H1 (cell line): ENCODE measurements at regions not wholly inside any gene's neighbourhood (a gene's known extent, or its start where the extent isn't known, plus 50 kb on each side); places are given as distances from the start of the nearest gene placed in this dataset.

Experiments
- CTCF ChIA-PET: fragments of 300-600 bp; sonication (Branson Sonifier 250); formaldehyde crosslinking; loops from one replicate; lab custom pipeline; 2021; ENCODE audit not compliant: partially characterized antibody; lab: Charles Lee
- POLR2A ChIA-PET: fragments of 300-600 bp; sonication (Branson Sonifier 250); formaldehyde crosslinking; loops from one replicate; lab custom pipeline; 2021; ENCODE audit warnings: inconsistent platforms; ENCODE audit not compliant: partially characterized antibody; lab: Charles Lee
- DNase-seq, 2 experiments: peaks; one replicate each; pipeline versions ENCODE4 v3.0.0 to v3.0.0-alpha.2; 2010 to 2022; ENCODE audit warnings: low spot score in 2 of 2, low read depth in 1 of 2, mixed read lengths in 1 of 2
- FAIRE-seq: peaks from 2 replicates; lab custom pipeline; 2011; peaks lifted over from hg19 to GRCh38; lab: Jason Lieb, UNC
- H2AFZ ChIP-seq: 2 replicates; pipeline ENCODE4 v1.8.1; 2012; ENCODE audit warnings: low read length, inconsistent platforms
- H2AK5ac ChIP-seq: 2 replicates; pipeline ENCODE4 v1.6.1; 2013; ENCODE audit warnings: low read depth, low read length
- H2BK120ac ChIP-seq: replicated peaks from 2 replicates; pipeline ENCODE3; 2013; ENCODE audit warnings: low read depth, low read length, inconsistent platforms
- H2BK12ac ChIP-seq: 2 replicates; pipeline ENCODE4 v1.6.1; 2013; ENCODE audit warnings: low read depth, low read length
- H2BK15ac ChIP-seq: 2 replicates; pipeline ENCODE4 v1.6.1; 2013; ENCODE audit warnings: low read length
- H2BK20ac ChIP-seq: 2 replicates; pipeline ENCODE4 v1.6.1; 2013; ENCODE audit warnings: low read length
- H2BK5ac ChIP-seq: 2 replicates; pipeline ENCODE4 v1.6.1; 2013; ENCODE audit warnings: low read depth, low read length
- H3K14ac ChIP-seq: 2 replicates; pipeline ENCODE4 v1.6.1; 2013; ENCODE audit warnings: inconsistent platforms; ENCODE audit not compliant: insufficient read length
- H3K18ac ChIP-seq: 2 replicates; pipeline ENCODE4 v1.6.1; 2013; ENCODE audit warnings: low read length; ENCODE audit errors: extremely low read depth
- H3K23ac ChIP-seq: 2 replicates; pipeline ENCODE4 v1.6.1; 2013; ENCODE audit warnings: inconsistent platforms; ENCODE audit not compliant: insufficient read length
- H3K23me2 ChIP-seq: 2 replicates; pipeline ENCODE4 v1.6.1; 2013; ENCODE audit warnings: low read depth, low read length
- H3K27ac ChIP-seq: 2 replicates; pipeline ENCODE4 v1.6.1; 2011; ENCODE audit warnings: low read depth, low read length, inconsistent platforms
- H3K27me3 ChIP-seq, 4 experiments: replicated peaks in 1 of 4; 1 replicate in 1 of 4; 2 replicates in 3 of 4; pipeline versions ENCODE4 v1.6.1 to v1.8.1; 2011 to 2013; ENCODE audit warnings: low read length in 3 of 4, mild to moderate bottlenecking in 3 of 4, inconsistent platforms in 2 of 4, mixed read lengths in 2 of 4, moderate library complexity in 1 of 4; ENCODE audit not compliant: control insufficient read depth in 3 of 4, insufficient read depth in 3 of 4; ENCODE audit errors: extremely low read depth in 1 of 4
- H3K36me3 ChIP-seq, 4 experiments: 2 replicates each; pipeline versions ENCODE4 v1.6.1 to v1.8.1; 2011 to 2013; ENCODE audit warnings: mild to moderate bottlenecking in 4 of 4, low read length in 3 of 4, moderate library complexity in 2 of 4, control low read depth in 1 of 4, inconsistent platforms in 1 of 4; ENCODE audit not compliant: insufficient read depth in 4 of 4, control insufficient read depth in 2 of 4
- H3K4ac ChIP-seq: replicated peaks from 2 replicates; pipeline ENCODE3; 2013; ENCODE audit warnings: low read length, low read depth, mixed read lengths, inconsistent platforms; ENCODE audit not compliant: insufficient read length
- H3K4me1 ChIP-seq, 4 experiments: replicated peaks in 1 of 4; 1 replicate in 1 of 4; 2 replicates in 3 of 4; pipeline versions ENCODE4 v1.6.1 to v1.8.1; 2011 to 2013; ENCODE audit warnings: low read length in 3 of 4, inconsistent platforms in 2 of 4, mixed read lengths in 1 of 4; ENCODE audit not compliant: insufficient read depth in 4 of 4, control insufficient read depth in 3 of 4
- H3K4me2 ChIP-seq, 2 experiments: 2 replicates each; pipeline versions ENCODE4 v1.6.1 to v1.8.1; 2011 to 2013; ENCODE audit warnings: low read depth in 2 of 2, low read length in 2 of 2, control low read depth in 1 of 2, inconsistent platforms in 1 of 2, mild to moderate bottlenecking in 1 of 2; ENCODE audit not compliant: insufficient read depth in 1 of 2
- H3K4me3 ChIP-seq, 4 experiments: fragments of 200-600, 300-600 bp in 1 of 4; sonication (generic), shearing (Covaris generic), sonication (Bioruptor Twin) in 1 of 4; 2 replicates each; pipeline versions ENCODE4 v1.5.1 to v1.8.1; 2011 to 2016; ENCODE audit warnings: low read length in 4 of 4, low read depth in 3 of 4, control low read depth in 2 of 4, inconsistent platforms in 2 of 4, mild to moderate bottlenecking in 2 of 4, mixed read lengths in 1 of 4, moderate library complexity in 1 of 4; ENCODE audit not compliant: insufficient read depth in 2 of 4; ENCODE audit errors: extremely low read depth in 1 of 4
- H3K56ac ChIP-seq: replicated peaks from 2 replicates; pipeline ENCODE3; 2013; ENCODE audit warnings: low read depth, mild to moderate bottlenecking, mixed read lengths, low read length, inconsistent platforms; ENCODE audit not compliant: insufficient read length
- H3K79me1 ChIP-seq: 2 replicates; pipeline ENCODE4 v1.6.1; 2013; ENCODE audit warnings: low read depth, low read length, control low read depth
- H3K79me2 ChIP-seq, 2 experiments: 2 replicates each; pipeline versions ENCODE4 v1.6.1 to v1.8.1; 2012 to 2013; ENCODE audit warnings: low read length in 2 of 2, mild to moderate bottlenecking in 2 of 2, inconsistent platforms in 1 of 2; ENCODE audit not compliant: insufficient read depth in 2 of 2, control insufficient read depth in 1 of 2
- H3K9ac ChIP-seq, 4 experiments: replicated peaks in 1 of 4; 1 replicate in 1 of 4; 2 replicates in 3 of 4; pipeline versions ENCODE4 v1.6.1 to v1.8.1; 2011 to 2013; ENCODE audit warnings: low read depth in 3 of 4, low read length in 3 of 4, control low read depth in 2 of 4, mild to moderate bottlenecking in 2 of 4, moderate library complexity in 2 of 4, inconsistent platforms in 1 of 4; ENCODE audit errors: extremely low read depth in 1 of 4
- H3K9me3 ChIP-seq, 2 experiments: 2 replicates each; pipeline versions ENCODE4 v1.6.1 to v1.8.1; 2012 to 2013; ENCODE audit warnings: mild to moderate bottlenecking in 2 of 2, moderate library complexity in 2 of 2, control low read depth in 1 of 2, inconsistent platforms in 1 of 2, low read depth in 1 of 2, low read length in 1 of 2, mixed read lengths in 1 of 2; ENCODE audit not compliant: insufficient read depth in 2 of 2
- H4K20me1 ChIP-seq, 2 experiments: replicated peaks in 1 of 2; 2 replicates each; pipeline versions ENCODE3 to v1.8.1; 2011 to 2013; ENCODE audit warnings: inconsistent platforms in 2 of 2, low read length in 2 of 2, mild to moderate bottlenecking in 1 of 2; ENCODE audit not compliant: insufficient read depth in 2 of 2, control insufficient read depth in 1 of 2
- H4K5ac ChIP-seq: 2 replicates; pipeline ENCODE4 v1.6.1; 2013; ENCODE audit warnings: low read length, low read depth, mixed read lengths, inconsistent platforms; ENCODE audit not compliant: insufficient read length
- H4K8ac ChIP-seq: 2 replicates; pipeline ENCODE4 v1.8.0; 2013; ENCODE audit warnings: mild to moderate bottlenecking, moderate library complexity, low read length, inconsistent platforms; ENCODE audit not compliant: insufficient read depth; ENCODE audit errors: extremely low read depth
- H4K91ac ChIP-seq: replicated peaks from 2 replicates; pipeline ENCODE3; 2013; ENCODE audit warnings: low read length, mixed read lengths, inconsistent platforms; ENCODE audit not compliant: insufficient read length
- ASH2L ChIP-seq: fragments of 200-600, 300-600 bp; sonication (generic); IDR thresholded peaks from one replicate; pipeline ENCODE4 v1.7.1; 2017; ENCODE audit warnings: low read length
- CHD1 ChIP-seq: IDR thresholded peaks from 2 replicates; pipeline ENCODE4 v1.6.1; 2012; ENCODE audit warnings: low read depth, low read length, improper control_type of control experiment
- CTBP2 ChIP-seq: IDR thresholded peaks from 2 replicates; pipeline ENCODE4 v1.7.0; 2011; ENCODE audit warnings: borderline replicate concordance, mild to moderate bottlenecking, moderate library complexity, mixed read lengths, low read length; ENCODE audit not compliant: insufficient read depth, insufficient read length
- EZH2 ChIP-seq: fragments of 200-600 bp; sonication (generic); IDR thresholded peaks from 2 replicates; pipeline ENCODE4 v1.7.1; 2012; ENCODE audit warnings: low read depth, mild to moderate bottlenecking, moderate library complexity, low read length, inconsistent platforms; ENCODE audit not compliant: severe bottlenecking
- FOSL1 ChIP-seq: IDR thresholded peaks from 2 replicates; pipeline ENCODE4 v1.6.1; 2011; ENCODE audit warnings: mild to moderate bottlenecking, low read depth, low read length, moderate library complexity; ENCODE audit not compliant: insufficient read depth
- KDM1A ChIP-seq: fragments of 200-600, 300-600 bp; sonication (generic); IDR thresholded peaks from 2 replicates; pipeline ENCODE4 v1.7.1; 2016; ENCODE audit warnings: mild to moderate bottlenecking, low read length, borderline replicate concordance
- KDM4A ChIP-seq: IDR thresholded peaks from one replicate; pipeline ENCODE4 v1.7.1; 2012; ENCODE audit warnings: low read depth, mild to moderate bottlenecking, moderate library complexity, low read length, inconsistent platforms; ENCODE audit not compliant: severe bottlenecking
- KDM5A ChIP-seq: fragments of 200-600 bp; IDR thresholded peaks from 2 replicates; pipeline ENCODE4 v1.7.1; 2012; ENCODE audit warnings: mild to moderate bottlenecking, low read length, inconsistent platforms, mixed read lengths
- MAFK ChIP-seq: IDR thresholded peaks from 2 replicates; pipeline ENCODE4 v1.6.1; 2012; ENCODE audit warnings: low read depth, mild to moderate bottlenecking, improper control_type of control experiment, low read length
- NANOG ChIP-seq: IDR thresholded peaks from 2 replicates; pipeline ENCODE4 v1.6.1; 2011; ENCODE audit warnings: low read length, low read depth, mild to moderate bottlenecking, inconsistent platforms; ENCODE audit not compliant: insufficient read depth, poor library complexity, severe bottlenecking
- POLR2A ChIP-seq, 2 experiments: IDR thresholded peaks; 1 replicate in 1 of 2; 2 replicates in 1 of 2; pipeline ENCODE4 v1.6.1; 2011; ENCODE audit warnings: low read depth in 2 of 2, low read length in 2 of 2, mild to moderate bottlenecking in 2 of 2; ENCODE audit errors: control extremely low read depth in 1 of 2
- RAD21 ChIP-seq, 2 experiments: IDR thresholded peaks in 1 of 2; conservative IDR thresholded peaks in 1 of 2; 2 replicates each; pipeline ENCODE4 v1.6.1; 2011; ENCODE audit warnings: low read depth in 2 of 2, low read length in 2 of 2, improper control_type of control experiment in 1 of 2, inconsistent platforms in 1 of 2, mild to moderate bottlenecking in 1 of 2, moderate library complexity in 1 of 2
- RXRA ChIP-seq: IDR thresholded peaks from 2 replicates; pipeline ENCODE4 v1.6.1; 2011; ENCODE audit warnings: low read depth, mild to moderate bottlenecking, low read length, moderate library complexity; ENCODE audit not compliant: insufficient read depth
- TAF1 ChIP-seq: IDR thresholded peaks from 2 replicates; pipeline ENCODE4 v1.6.1; 2011; ENCODE audit warnings: mild to moderate bottlenecking, low read depth, low read length
- ZNF274 ChIP-seq: IDR thresholded peaks from 2 replicates; pipeline ENCODE4 v1.7.0; 2012; ENCODE audit warnings: low read length, borderline replicate concordance; ENCODE audit errors: extremely low read depth
- WGBS, 2 experiments: shearing (Covaris generic) in 1 of 2; methylation state at CpG; one replicate each; pipeline versions ENCODE4 v1.1.6 to v1.1.7; 2013 to 2015; ENCODE audit warnings: low lambda C conversion rate in 2 of 2, mixed read lengths in 2 of 2, inconsistent platforms in 1 of 2, low coverage in 1 of 2, missing lambda C conversion rate in 1 of 2; ENCODE audit not compliant: insufficient replicate concordance in 2 of 2, insufficient coverage in 1 of 2, insufficient read length in 1 of 2; ENCODE audit errors: extremely low coverage in 1 of 2, missing lambda C conversion rate in 1 of 2; 5-methylcytosine and 5-hydroxymethylcytosine counted together

DNA sequence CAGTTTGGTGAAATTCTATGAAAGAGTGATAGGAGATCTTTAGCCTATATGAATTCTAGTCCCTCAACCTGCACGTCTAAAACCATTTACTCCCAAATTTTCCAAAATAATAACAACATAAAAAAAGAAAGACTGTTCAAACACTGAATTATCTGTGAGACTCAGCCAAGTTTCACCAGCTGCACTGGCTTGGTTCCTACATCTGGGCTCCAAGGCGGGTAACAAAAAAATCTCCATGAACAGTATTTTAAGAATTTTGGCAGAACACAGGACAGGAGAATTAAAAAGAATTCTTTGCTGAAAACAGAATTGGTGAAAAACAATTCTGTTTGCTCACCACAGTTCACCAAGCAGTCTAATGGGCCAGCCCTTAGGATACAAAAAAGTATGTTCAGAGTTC is 536.8 kb upstream of the ATP2B1 start:
- no peak overlapping the region for H3K4me2 ChIP-seq
- no peaks in the 10 kb centered on the region for H3K9me3 ChIP-seq
- H3K18ac ChIP-seq = no peak overlapping the region
- no peak overlapping the region for H3K4ac ChIP-seq
- H3K27me3 ChIP-seq = no peaks in the 10 kb centered on the region
- H3K4me1 ChIP-seq = peaks cover 0 to 3% (median 0%) of the 10 kb centered on the region in 4 experiments; a peak in 1 of 7 replicates
- H3K4me3 ChIP-seq = no peak overlapping the region
- H4K91ac ChIP-seq = no peak overlapping the region
- H2AK5ac ChIP-seq = no peak overlapping the region
- H4K5ac ChIP-seq = no peak overlapping the region
- H3K56ac ChIP-seq = no peak overlapping the region
- CTCF ChIA-PET = no interaction called here
- no peaks in the 10 kb centered on the region for H4K20me1 ChIP-seq
- no peak overlapping the region for H2BK12ac ChIP-seq
- H3K27ac ChIP-seq = no peak overlapping the region
- DNase-seq (no peak), FAIRE-seq (no peak)
- H3K79me1 ChIP-seq = no peaks in the 10 kb centered on the region
- H2AFZ ChIP-seq = no peak overlapping the region
- no peaks in the 10 kb centered on the region for H3K36me3 ChIP-seq
- H3K79me2 ChIP-seq = no peaks in the 10 kb centered on the region
- H3K14ac ChIP-seq = no peak overlapping the region
- no peak overlapping the region for H2BK15ac ChIP-seq
- 86% methylated on average over 2 of the region's 2 CpGs; no CpG with 5 or more reads in 1 of the 2 experiments for WGBS, 2 experiments
- H3K9ac ChIP-seq = no peak overlapping the region
- no peaks in the 10 kb centered on the region for H3K23me2 ChIP-seq
- no peak overlapping the region for H2BK5ac ChIP-seq
- H2BK20ac ChIP-seq = no peak overlapping the region
- POLR2A ChIA-PET = no interaction called here
- no peak overlapping the region for H4K8ac ChIP-seq
- H2BK120ac ChIP-seq = no peak overlapping the region
- H3K23ac ChIP-seq = no peak overlapping the region
- TF ChIP-seq RAD21 (IDR thresholded peaks at IDR 0.05 in 1 of 2, conservative IDR thresholded peaks at IDR 0.05 in 1 of 2; ENCODE audit: low read depth in 2 of 2, low read length in 2 of 2) = no peak
- TF ChIP-seq ZNF274 = no peak
- no peak for TF ChIP-seq TAF1
- TF ChIP-seq POLR2A (IDR thresholded peaks at IDR 0.05; ENCODE audit: control extremely low read depth in 1 of 2, low read depth in 2 of 2, low read length in 2 of 2) = no peak
- TF ChIP-seq KDM5A = no peak
- no peak for TF ChIP-seq KDM4A
- TF ChIP-seq MAFK = no peak
- no peak for TF ChIP-seq CTBP2
- no peak for TF ChIP-seq ASH2L
- no peak for TF ChIP-seq CHD1
- no peak for TF ChIP-seq FOSL1
- no peak for TF ChIP-seq NANOG
- TF ChIP-seq EZH2 = no peak
- TF ChIP-seq KDM1A = no peak
- no peak for TF ChIP-seq RXRA
